SKM-1 treated with dmso at 0.1 percent for 144 hours (cell line): ENCODE measurements at regions not wholly inside any gene's neighbourhood (a gene's known extent, or its start where the extent isn't known, plus 50 kb on each side); places are given as distances from the start of the nearest gene placed in this dataset.
A peak's percentile ranks its signal among the peaks of the same experiment; 100 is the strongest.
"Not testable (repeated sequence)": the region's sequence is repeated elsewhere in the genome, so short reads cannot be mapped to it uniquely, and the experiment has no call there.

Experiments used
- DNase-seq: peaks from one replicate; lab custom pipeline; 2025; ENCODE audit not compliant: unreplicated experiment; lab: John Stamatoyannopoulos, UW

DNA sequence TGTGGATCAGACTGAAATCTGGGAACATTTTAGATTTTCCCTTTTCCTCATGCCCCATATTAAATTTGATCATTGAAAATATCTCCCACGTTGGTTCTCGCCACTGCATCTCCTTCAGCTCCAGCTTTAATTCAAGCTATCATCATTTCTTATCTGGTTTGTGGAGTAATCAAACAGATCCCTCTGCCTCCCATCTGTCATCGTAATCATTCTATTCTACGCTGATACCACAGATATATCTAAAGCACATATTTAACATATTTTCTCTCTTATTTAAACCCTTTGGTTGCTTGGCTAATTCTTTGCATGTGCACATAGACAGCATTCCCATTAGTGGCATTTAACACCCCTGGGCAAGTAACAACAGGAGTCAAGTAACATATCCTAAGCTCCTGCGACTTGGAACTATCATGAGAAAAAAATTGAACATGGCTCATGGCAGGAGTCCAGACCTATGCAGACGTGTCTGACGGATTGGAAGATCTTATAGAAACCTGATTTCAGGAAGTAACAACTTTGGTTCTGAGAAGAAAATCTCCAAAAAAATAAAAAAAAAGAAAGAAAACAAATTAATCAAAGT is 158.8 kb upstream of the KYNU start:
- DNase-seq, result no peak

- no peak for DNase-seq
Observed at GRCh38 chr2:142716463-142717242, 160.8 kb upstream of the KYNU start.

GRCh38 chr2:142714600-142714999 is 162.9 kb upstream of the KYNU start:
- DNase-seq, result no peak

GRCh38 chr2:142710336-142710735 is 167.1 kb upstream of the KYNU start:
- DNase-seq, result no peak

DNA sequence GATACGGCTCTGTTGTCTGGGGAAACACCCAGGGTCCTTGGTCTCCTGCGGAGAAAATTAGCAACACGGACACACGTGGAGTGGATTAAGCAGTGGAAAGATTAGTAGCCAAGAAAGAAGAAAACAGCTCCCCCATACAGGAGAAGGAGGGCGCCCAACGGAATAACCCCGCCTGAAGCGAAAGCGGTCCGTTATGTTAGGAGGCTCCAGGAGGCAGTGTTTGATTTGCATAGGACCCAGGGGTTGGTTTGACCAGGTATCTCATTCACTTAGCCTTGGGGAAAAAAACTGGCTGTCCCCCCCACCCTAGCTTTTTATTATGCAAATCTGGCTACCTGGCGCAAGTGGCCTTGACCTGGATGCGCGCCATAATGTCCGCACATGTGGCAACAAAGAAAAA is 170.1 kb upstream of the KYNU start:
- no peak for DNase-seq

GRCh38 chr2:142702397-142702796 is 175.1 kb upstream of the KYNU start:
- DNase-seq, result not testable (repeated sequence)

DNA sequence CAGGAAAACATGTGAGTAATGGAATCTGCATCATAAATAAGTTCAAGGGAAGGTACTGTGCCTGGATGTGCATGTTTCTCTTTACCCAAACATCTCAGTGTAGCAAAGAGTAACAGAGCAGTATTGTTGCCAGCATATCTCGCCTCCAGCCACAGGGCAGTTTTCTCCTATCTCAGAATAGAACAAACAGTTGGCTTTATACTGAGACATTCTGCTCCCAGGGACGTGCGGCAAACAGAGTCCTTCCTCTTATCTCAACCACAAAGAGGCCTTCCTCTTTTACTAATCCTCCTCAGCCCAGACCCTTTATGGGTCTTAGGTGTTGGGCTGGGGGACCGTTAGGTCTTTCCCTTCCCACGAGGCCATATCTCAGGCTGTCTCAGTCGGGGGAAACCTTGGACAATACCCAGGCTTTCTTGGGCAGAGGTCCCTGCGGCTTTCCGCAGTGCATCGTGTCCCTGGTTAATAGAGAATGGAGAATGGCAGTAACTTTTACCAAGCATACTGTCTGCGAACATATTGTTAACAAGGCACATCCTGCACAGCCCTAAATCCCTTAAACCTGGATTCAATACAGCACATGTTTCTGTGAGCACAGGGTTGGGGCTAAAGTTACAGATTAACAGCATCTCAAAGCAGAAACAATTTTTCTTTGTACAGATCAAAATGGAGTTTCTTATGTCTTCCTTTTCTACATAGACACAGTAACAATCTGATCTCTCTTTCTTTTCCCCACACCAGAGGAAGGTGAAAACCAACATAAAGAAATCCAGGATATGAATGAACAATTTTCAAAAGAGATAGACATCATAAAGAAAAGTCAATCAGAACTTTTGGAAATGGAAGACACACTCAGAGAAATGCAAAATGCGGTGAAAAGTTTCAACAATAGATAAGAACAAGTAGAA is 181.9 kb upstream of the KYNU start:
- peak; percentile 72 for DNase-seq

GRCh38 chr2:142694282-142694681 is 183.2 kb upstream of the KYNU start:
- DNase-seq, result no peak

DNA sequence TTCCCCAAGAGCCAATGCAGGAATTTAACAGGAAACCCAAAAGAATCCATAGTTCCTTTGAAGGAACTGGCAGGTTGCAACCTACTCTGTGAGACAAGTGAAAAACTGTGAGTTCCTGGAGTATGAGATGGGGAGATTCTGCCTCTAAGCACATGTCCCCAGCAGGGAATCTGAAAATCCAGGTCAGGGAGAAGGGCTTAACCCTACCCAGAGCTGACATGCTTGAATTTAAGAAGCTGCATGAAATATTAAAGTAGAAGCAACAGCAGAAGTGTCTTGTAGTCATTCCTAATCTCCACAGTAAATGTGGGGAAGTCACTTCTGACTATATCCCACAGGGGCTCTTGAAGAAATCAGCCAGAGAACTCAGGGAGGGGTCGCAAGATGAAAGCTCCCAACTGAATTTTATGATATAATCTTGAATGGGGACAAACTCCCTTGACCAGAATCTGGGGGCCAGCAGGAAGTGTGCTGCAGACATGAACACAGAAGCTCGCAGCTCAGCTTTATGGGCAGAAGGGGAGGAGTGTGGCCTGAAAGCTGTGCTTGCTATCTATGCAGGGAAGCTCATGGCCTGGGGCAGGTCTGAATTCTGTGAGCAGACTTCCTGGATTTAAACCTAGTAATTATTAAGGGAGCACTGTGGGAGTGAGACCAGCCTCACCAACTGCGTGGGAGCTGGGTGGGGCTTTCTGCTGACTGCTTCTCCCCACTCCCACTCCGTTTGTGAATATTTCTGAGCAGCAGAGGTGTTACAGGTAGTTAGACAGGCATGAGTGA is 184.1 kb upstream of the KYNU start:
- no peak for DNase-seq

GRCh38 chr2:142688856-142689605 is 188.4 kb upstream of the KYNU start:
- no peak for DNase-seq

DNA sequence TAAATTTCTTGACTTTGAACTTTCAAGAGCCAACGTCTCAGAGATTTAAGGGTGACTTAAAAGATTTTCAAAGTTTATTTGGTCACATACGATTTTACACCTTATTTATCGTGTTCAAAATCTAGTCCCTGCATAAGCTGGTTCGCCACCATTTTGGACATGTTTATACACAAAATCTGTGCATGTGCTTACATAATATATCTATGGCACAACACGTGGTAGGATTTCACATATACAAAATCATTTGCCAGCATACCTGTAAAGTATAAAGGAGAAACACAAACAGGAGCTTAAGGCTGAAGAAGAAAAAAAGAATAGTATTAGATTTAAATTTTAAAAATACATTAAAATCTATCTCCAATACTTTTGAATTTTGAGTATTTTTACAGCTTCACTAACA is 190.0 kb upstream of the KYNU start:
- no peak for DNase-seq

GRCh38 chr2:142687075-142687474 is 190.4 kb upstream of the KYNU start:
- DNase-seq, result no peak

DNA sequence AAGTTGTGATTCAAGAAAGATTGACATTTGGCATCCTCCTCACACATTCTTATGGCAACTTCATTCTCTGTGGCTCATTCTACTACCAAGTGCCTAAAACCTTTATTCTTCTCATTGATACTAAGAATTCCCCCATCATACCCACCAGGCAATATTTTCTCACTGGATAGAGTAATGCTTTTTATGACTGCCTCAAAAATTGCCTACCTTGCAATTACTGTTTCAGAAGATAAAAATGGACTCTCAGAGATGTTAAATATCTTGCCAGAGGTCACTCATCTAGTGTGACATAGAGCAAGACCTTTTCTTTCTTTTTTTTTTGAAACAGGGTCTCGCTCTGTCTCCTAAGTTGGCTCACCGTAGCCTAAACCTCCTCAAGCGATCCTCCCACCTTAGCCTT is 192.8 kb upstream of the KYNU start:
- DNase-seq, result no peak

DNA sequence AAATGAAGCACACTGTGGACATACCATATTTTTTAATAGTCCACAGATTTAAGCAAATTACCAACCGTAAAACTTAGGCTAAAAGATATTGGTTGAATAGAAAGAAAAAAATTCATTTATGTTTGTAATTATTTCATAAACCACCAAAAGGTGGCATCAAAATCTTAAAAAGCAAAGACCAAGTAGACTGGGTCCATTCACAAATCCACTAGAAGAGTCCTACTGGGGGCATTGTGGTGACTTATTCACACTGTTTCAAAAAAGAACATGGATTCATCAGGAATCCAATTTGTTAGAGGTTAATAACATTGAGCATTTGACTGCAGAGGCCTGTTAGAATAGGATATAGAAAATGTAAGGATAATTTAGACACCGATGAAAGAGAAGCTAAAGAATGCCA is 194.9 kb upstream of the KYNU start:
- DNase-seq, result no peak

GRCh38 chr2:142681952-142682351 is 195.5 kb upstream of the KYNU start:
- no peak for DNase-seq

- no peak for DNase-seq
Observed at GRCh38 chr2:142678164-142678563, 199.3 kb upstream of the KYNU start.

DNA sequence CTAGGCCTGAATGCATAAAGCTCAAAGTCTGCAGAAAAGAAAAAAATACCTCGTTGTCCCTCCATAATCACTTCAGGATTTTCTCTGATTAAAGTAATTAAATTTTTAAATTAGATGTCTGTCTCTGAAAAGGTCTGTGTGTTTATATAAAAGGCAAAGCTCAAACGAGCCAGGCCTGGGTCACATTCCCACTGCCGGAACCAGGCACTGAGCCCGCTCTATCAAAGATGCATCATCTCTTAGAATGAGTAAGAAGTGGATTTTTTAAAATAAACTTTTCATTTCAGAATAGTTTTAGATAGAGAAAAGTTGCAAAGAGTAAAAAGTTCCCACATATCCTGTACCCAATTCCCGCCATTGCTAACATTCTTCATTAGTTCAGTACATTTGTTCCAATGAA is 202.1 kb upstream of the KYNU start:
- no peak for DNase-seq

GRCh38 chr2:142673836-142674235 is 203.6 kb upstream of the KYNU start:
- DNase-seq, result no peak

- no peak for DNase-seq
Observed at GRCh38 chr2:142672698-142673097, 204.8 kb upstream of the KYNU start.

- no peak for DNase-seq
Observed at GRCh38 chr2:142670362-142670761, 207.1 kb upstream of the KYNU start.
